ENCODE measurements at regions not wholly inside any gene's neighbourhood (a gene's known extent, or its start where the extent isn't known, plus 50 kb on each side); places are given as distances from the start of the nearest gene placed in this dataset.

- H4K20me1 ChIP-seq (ENCODE audit: insufficient read depth), result no peaks in the 10 kb centered on the region
- in situ Hi-C loops (cut with MboI), result loop anchor here (25.0 kb wide), 1 partner anchor 1515 kb away; no protein-coding TSS in a partner anchor
- no peak overlapping the region for H3K4me2 ChIP-seq (ENCODE audit: unreplicated experiment)
- TF ChIP-seq EZH2 (IDR thresholded peaks at IDR 0.05; ENCODE audit: insufficient read depth, poor library complexity, severe bottlenecking) (no peak), EZH2phosphoT487 (IDR thresholded peaks at IDR 0.05; ENCODE audit: insufficient read depth, low read depth) (no peak)
- no peak overlapping the region for H2AFZ ChIP-seq
- peaks cover 4% of the 10 kb centered on the region for H3K27me3 ChIP-seq (replicated peaks; ENCODE audit: insufficient read depth)
- 30 to 35% methylated on average over 4 of the region's 4 CpGs for WGBS, 2 experiments (ENCODE audit: low coverage in 1 of 2, low lambda C conversion rate in 2 of 2, missing lambda C conversion rate in 2 of 2)
- H3K36me3 ChIP-seq (ENCODE audit: low read depth), result no peaks in the 10 kb centered on the region
- H3K79me2 ChIP-seq (ENCODE audit: insufficient read depth), result no peaks in the 10 kb centered on the region
- H3K9me3 ChIP-seq (ENCODE audit: low read depth), result no peaks in the 10 kb centered on the region
- DNase-seq, result no peak
- no peak overlapping the region for H3K27ac ChIP-seq
- no peak overlapping the region for H3K9ac ChIP-seq
- no peaks in the 10 kb centered on the region for H3K4me1 ChIP-seq (ENCODE audit: insufficient read depth)
- no peak overlapping the region for H3K4me3 ChIP-seq
- H3F3A ChIP-seq (ENCODE audit: insufficient read depth), result no peaks in the 10 kb centered on the region
- H3K9me2 ChIP-seq (ENCODE audit: insufficient read depth), result no peaks in the 10 kb centered on the region
Observed at GRCh38 chr1:165052431-165052830, 304.1 kb downstream of the LMX1A start.

- H3F3A ChIP-seq (ENCODE audit: insufficient read depth), result no peaks in the 10 kb centered on the region
- 56 to 59% methylated on average over 5 of the region's 5 CpGs for WGBS, 2 experiments (ENCODE audit: low coverage in 1 of 2, low lambda C conversion rate in 2 of 2, missing lambda C conversion rate in 2 of 2)
- H3K4me3 ChIP-seq, result no peak overlapping the region
- in situ Hi-C loops (cut with MboI), result loop anchor here (25.0 kb wide), 1 partner anchor 1513 kb away; no protein-coding TSS in a partner anchor
- no peak overlapping the region for H3K9ac ChIP-seq
- no peaks in the 10 kb centered on the region for H3K4me1 ChIP-seq (ENCODE audit: insufficient read depth)
- H2AFZ ChIP-seq, result no peak overlapping the region
- H4K20me1 ChIP-seq (ENCODE audit: insufficient read depth), result no peaks in the 10 kb centered on the region
- H3K79me2 ChIP-seq (ENCODE audit: insufficient read depth), result no peaks in the 10 kb centered on the region
- H3K4me2 ChIP-seq (ENCODE audit: unreplicated experiment), result no peak overlapping the region
- no peak overlapping the region for H3K27ac ChIP-seq
- H3K9me2 ChIP-seq (ENCODE audit: insufficient read depth), result no peaks in the 10 kb centered on the region
- peaks cover 4% of the 10 kb centered on the region for H3K27me3 ChIP-seq (replicated peaks; ENCODE audit: insufficient read depth)
- TF ChIP-seq EZH2phosphoT487 (IDR thresholded peaks at IDR 0.05; ENCODE audit: insufficient read depth, low read depth) (no peak), EZH2 (IDR thresholded peaks at IDR 0.05; ENCODE audit: insufficient read depth, poor library complexity, severe bottlenecking) (no peak)
- H3K36me3 ChIP-seq (ENCODE audit: low read depth), result no peaks in the 10 kb centered on the region
- H3K9me3 ChIP-seq (ENCODE audit: low read depth), result no peaks in the 10 kb centered on the region
- no peak for DNase-seq
Observed at GRCh38 chr1:165050246-165050645, 306.3 kb downstream of the LMX1A start.

- H3K27me3 ChIP-seq (replicated peaks; ENCODE audit: insufficient read depth), result peaks cover 4% of the 10 kb centered on the region
- no peaks in the 10 kb centered on the region for H3F3A ChIP-seq (ENCODE audit: insufficient read depth)
- no peaks in the 10 kb centered on the region for H3K79me2 ChIP-seq (ENCODE audit: insufficient read depth)
- H2AFZ ChIP-seq, result no peak overlapping the region
- H3K4me2 ChIP-seq (ENCODE audit: unreplicated experiment), result no peak overlapping the region
- H4K20me1 ChIP-seq (ENCODE audit: insufficient read depth), result no peaks in the 10 kb centered on the region
- DNase-seq, result no peak
- H3K9me3 ChIP-seq (ENCODE audit: low read depth), result no peaks in the 10 kb centered on the region
- no peak overlapping the region for H3K27ac ChIP-seq
- no peaks in the 10 kb centered on the region for H3K9me2 ChIP-seq (ENCODE audit: insufficient read depth)
- H3K4me3 ChIP-seq, result no peak overlapping the region
- in situ Hi-C loops (cut with MboI), result no loop called here
- H3K9ac ChIP-seq, result no peak overlapping the region
- 67 to 71% methylated on average over 9 to 10 of the region's 10 CpGs for WGBS, 2 experiments (ENCODE audit: low coverage in 1 of 2, low lambda C conversion rate in 2 of 2, missing lambda C conversion rate in 2 of 2)
- no peaks in the 10 kb centered on the region for H3K4me1 ChIP-seq (ENCODE audit: insufficient read depth)
- H3K36me3 ChIP-seq (ENCODE audit: low read depth), result no peaks in the 10 kb centered on the region
- TF ChIP-seq EZH2 (IDR thresholded peaks at IDR 0.05; ENCODE audit: insufficient read depth, poor library complexity, severe bottlenecking), result no peak
- TF ChIP-seq EZH2phosphoT487 (IDR thresholded peaks at IDR 0.05; ENCODE audit: insufficient read depth, low read depth), result no peak
Observed at GRCh38 chr1:165047994-165048393, 308.5 kb downstream of the LMX1A start.

GRCh38 chr1:165045902-165046301 is 310.6 kb downstream of the LMX1A start:
- no peak for DNase-seq
- Histone ChIP-seq H3K9ac (no peak overlapping the region), H3K27ac (no peak overlapping the region), H4K20me1 (ENCODE audit: insufficient read depth) (no peaks in the 10 kb centered on the region), H3K79me2 (ENCODE audit: insufficient read depth) (no peaks in the 10 kb centered on the region), H3K4me2 (ENCODE audit: unreplicated experiment) (no peak overlapping the region), H3K27me3 (replicated peaks; ENCODE audit: insufficient read depth) (no peaks in the 10 kb centered on the region; the same call in none of the 2 replicates), H3K4me1 (ENCODE audit: insufficient read depth) (no peaks in the 10 kb centered on the region), H3K36me3 (ENCODE audit: low read depth) (no peaks in the 10 kb centered on the region), H3K9me2 (ENCODE audit: insufficient read depth) (no peaks in the 10 kb centered on the region), H3F3A (ENCODE audit: insufficient read depth) (no peaks in the 10 kb centered on the region), H3K9me3 (ENCODE audit: low read depth) (no peaks in the 10 kb centered on the region), H3K4me3 (no peak overlapping the region), H2AFZ (no peak overlapping the region)
- WGBS, 2 experiments (ENCODE audit: low coverage in 1 of 2, low lambda C conversion rate in 2 of 2, missing lambda C conversion rate in 2 of 2), result 39 to 49% methylated on average over 4 of the region's 4 CpGs
- TF ChIP-seq EZH2 (IDR thresholded peaks at IDR 0.05; ENCODE audit: insufficient read depth, poor library complexity, severe bottlenecking) (no peak), EZH2phosphoT487 (IDR thresholded peaks at IDR 0.05; ENCODE audit: insufficient read depth, low read depth) (no peak)
- in situ Hi-C loops (cut with MboI), result no loop called here

GRCh38 chr1:165040641-165041040 is 315.9 kb downstream of the LMX1A start:
- H3K9me2 ChIP-seq (ENCODE audit: insufficient read depth), result no peaks in the 10 kb centered on the region
- WGBS, 2 experiments (ENCODE audit: low coverage in 1 of 2, low lambda C conversion rate in 2 of 2, missing lambda C conversion rate in 2 of 2), result 48 to 69% methylated on average over 1 of the region's 1 CpG
- H3F3A ChIP-seq (ENCODE audit: insufficient read depth), result no peaks in the 10 kb centered on the region
- H4K20me1 ChIP-seq (ENCODE audit: insufficient read depth), result no peaks in the 10 kb centered on the region
- no peak overlapping the region for H2AFZ ChIP-seq
- no peaks in the 10 kb centered on the region; the same call in 1 of the 2 replicates for H3K27me3 ChIP-seq (replicated peaks; ENCODE audit: insufficient read depth)
- no peak overlapping the region for H3K9ac ChIP-seq
- H3K36me3 ChIP-seq (ENCODE audit: low read depth), result no peaks in the 10 kb centered on the region
- H3K4me3 ChIP-seq, result no peak overlapping the region
- H3K9me3 ChIP-seq (ENCODE audit: low read depth), result no peaks in the 10 kb centered on the region
- no peaks in the 10 kb centered on the region for H3K79me2 ChIP-seq (ENCODE audit: insufficient read depth)
- no peak overlapping the region for H3K4me2 ChIP-seq (ENCODE audit: unreplicated experiment)
- H3K4me1 ChIP-seq (ENCODE audit: insufficient read depth), result no peaks in the 10 kb centered on the region
- no peak for DNase-seq
- no peak overlapping the region for H3K27ac ChIP-seq
- TF ChIP-seq EZH2phosphoT487 (IDR thresholded peaks at IDR 0.05; ENCODE audit: insufficient read depth, low read depth), result no peak
- in situ Hi-C loops (cut with MboI), result no loop called here
